Mucosa of descending colon (tissue), 3 donors: ENCODE measurements at regions not wholly inside any gene's neighbourhood (a gene's known extent, or its start where the extent isn't known, plus 50 kb on each side); places are given as distances from the start of the nearest gene placed in this dataset.

Experiments
- ATAC-seq: fragments of 200-7000 bp; cut with Tn5 transposase; one replicate; pipeline ENCODE4 v1.9.1; 2020; ENCODE audit warnings: mild to moderate bottlenecking, moderate library complexity
- DNase-seq, 3 donors: peaks; one replicate each; pipeline ENCODE4 v3.0.0-alpha.2; 2020
- H3K36me3 ChIP-seq: fragments of 200-600 bp; one replicate; pipeline ENCODE4 v1.8.0; 2021; ENCODE audit warnings: low read depth, mild to moderate bottlenecking
- H3K4me1 ChIP-seq: fragments of 200-600 bp; one replicate; pipeline ENCODE4 v1.8.0; 2021; ENCODE audit warnings: low read depth, mild to moderate bottlenecking
- H3K4me3 ChIP-seq: fragments of 200-600 bp; one replicate; pipeline ENCODE4 v1.8.0; 2021; ENCODE audit warnings: mild to moderate bottlenecking
- H3K9me3 ChIP-seq: fragments of 200-600 bp; one replicate; pipeline ENCODE4 v1.8.0; 2021; ENCODE audit warnings: mild to moderate bottlenecking
- CTCF ChIP-seq: fragments of 200-600 bp; IDR thresholded peaks from one replicate; pipeline ENCODE4 v1.8.0; 2022; ENCODE audit warnings: antibody characterized with exemption, mild to moderate bottlenecking
- intact Hi-C, 2 donors: fragments of 100-400 bp; cut with DNase I in 1 of 2; cut with micrococcal nuclease in 1 of 2; formaldehyde crosslinking; loops; one replicate each; pipeline versions ENCODE4 v1.11.0 to v1.11.1; 2022; cut with DNase I, micrococcal nuclease
- donor health status: DM: no; HTN: no; CAD: no; lungs with moderate emphysema.
- donor health status: DM: no; HTN: no; CAD: no.
- donor health status: DM: no; HTN: yes; CAD: no.

- intact Hi-C loops = no loop called here
- TF ChIP-seq CTCF = no peak
- H3K36me3 ChIP-seq = no peaks in the 10 kb centered on the region
- no peaks in the 10 kb centered on the region for H3K4me1 ChIP-seq
- H3K9me3 ChIP-seq = peaks cover 32% of the 10 kb centered on the region
- DNase-seq (no peak), ATAC-seq (no peak)
- no peak overlapping the region for H3K4me3 ChIP-seq
Measured at GRCh38 chr11:90753546-90753945, 530.7 kb upstream of the CHORDC1 start.

DNA sequence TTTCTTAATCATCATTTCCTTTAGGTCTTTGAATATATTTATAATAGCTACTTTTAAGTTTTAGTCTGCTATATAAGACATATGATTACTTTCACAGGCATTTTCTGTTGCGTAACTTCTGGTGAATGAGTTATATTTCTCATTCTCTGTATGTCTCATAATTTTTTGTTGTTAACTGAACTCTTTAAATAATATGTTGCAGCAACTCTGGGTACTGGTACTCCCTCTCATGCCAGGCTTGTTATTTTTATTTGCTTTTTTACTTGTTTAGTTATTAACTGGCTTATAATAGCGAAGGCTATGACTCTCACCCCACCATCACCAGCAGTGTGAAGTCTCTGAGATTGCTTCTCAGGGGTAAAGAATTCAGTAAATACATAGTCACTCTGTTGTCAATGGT is 524.2 kb upstream of the CHORDC1 start:
- no peak for TF ChIP-seq CTCF

DNA sequence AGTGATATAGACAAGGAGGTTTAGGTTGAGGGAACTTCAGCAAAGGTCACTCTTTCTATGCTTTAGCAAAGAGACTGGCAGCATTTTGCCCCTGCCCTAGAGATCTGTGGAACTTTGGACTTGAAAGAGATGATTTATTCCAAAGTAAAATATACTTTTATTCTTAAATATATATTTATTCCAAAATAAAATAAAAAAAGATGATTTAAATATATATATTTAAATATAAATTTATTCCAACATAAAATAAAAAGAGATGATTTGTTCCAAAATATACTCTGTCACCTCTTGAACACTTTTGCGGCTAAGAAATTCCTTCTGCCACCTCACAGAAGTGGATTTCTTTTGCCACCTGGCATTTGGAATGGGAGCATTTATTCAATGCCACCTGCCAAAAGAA is 521.3 kb upstream of the CHORDC1 start:
- TF ChIP-seq CTCF = no peak
- ATAC-seq = no peak
- H3K4me3 ChIP-seq = no peak overlapping the region
- intact Hi-C loops = no loop called here
- no peaks in the 10 kb centered on the region for H3K4me1 ChIP-seq
- DNase-seq = no peak
- H3K36me3 ChIP-seq = no peaks in the 10 kb centered on the region
- H3K9me3 ChIP-seq = peaks cover 37% of the 10 kb centered on the region

More for the DNA sequence above, 524.2 kb upstream of the CHORDC1 start:
- no peak for ATAC-seq
- Histone ChIP-seq H3K36me3 (no peaks in the 10 kb centered on the region), H3K4me1 (no peaks in the 10 kb centered on the region), H3K4me3 (no peak overlapping the region), H3K9me3 (peaks cover 33% of the 10 kb centered on the region)
- no peak for DNase-seq
- intact Hi-C loops = no loop called here

GRCh38 chr11:90738799-90739198 is 516.0 kb upstream of the CHORDC1 start:
- H3K9me3 ChIP-seq = peaks cover 24% of the 10 kb centered on the region
- TF ChIP-seq CTCF = no peak
- intact Hi-C loops = no loop called here
- no peak for ATAC-seq
- H3K36me3 ChIP-seq = no peaks in the 10 kb centered on the region
- H3K4me1 ChIP-seq = no peaks in the 10 kb centered on the region
- H3K4me3 ChIP-seq = no peak overlapping the region
- no peak for DNase-seq

- Histone ChIP-seq H3K9me3 (peaks cover 24% of the 10 kb centered on the region), H3K36me3 (no peaks in the 10 kb centered on the region), H3K4me3 (no peak overlapping the region), H3K4me1 (no peaks in the 10 kb centered on the region)
- DNase-seq (no peak), ATAC-seq (no peak)
- intact Hi-C loops = no loop called here
- no peak for TF ChIP-seq CTCF
Measured at GRCh38 chr11:90737444-90738050, 514.7 kb upstream of the CHORDC1 start.

GRCh38 chr11:90732486-90732885 is 509.6 kb upstream of the CHORDC1 start:
- DNase-seq (no peak), ATAC-seq (no peak)
- TF ChIP-seq CTCF = no peak
- Histone ChIP-seq H3K4me3 (no peak overlapping the region), H3K4me1 (no peaks in the 10 kb centered on the region), H3K36me3 (no peaks in the 10 kb centered on the region), H3K9me3 (peaks cover 13% of the 10 kb centered on the region)
- intact Hi-C loops = no loop called here
